GM23248 (cell line): ENCODE measurements at regions not wholly inside any gene's neighbourhood (a gene's known extent, or its start where the extent isn't known, plus 50 kb on each side); places are given as distances from the start of the nearest gene placed in this dataset.

Experiments used
- DNase-seq: peaks from one replicate; pipeline ENCODE4 v3.0.0-alpha.2; 2015
- H2AFZ ChIP-seq: fragments of 200-600 bp; sonication (generic); 2 replicates; pipeline ENCODE4 v1.6.1; 2016; ENCODE audit warnings: antibody characterized with exemption
- H3F3A ChIP-seq: fragments of 200-600 bp; sonication (generic); 2 replicates; pipeline ENCODE4 v1.6.1; 2016; ENCODE audit warnings: mild to moderate bottlenecking, antibody characterized with exemption, mixed run types; ENCODE audit not compliant: insufficient read depth
- H3K27ac ChIP-seq: fragments of 200-600 bp; sonication (generic); 2 replicates; pipeline ENCODE4 v1.5.1; 2016; ENCODE audit warnings: mild to moderate bottlenecking
- H3K27me3 ChIP-seq: fragments of 200-600 bp; sonication (generic); replicated peaks from 2 replicates; pipeline ENCODE4 v1.6.1; 2016; ENCODE audit warnings: mild to moderate bottlenecking; ENCODE audit not compliant: insufficient read depth
- H3K36me3 ChIP-seq: fragments of 200-600 bp; sonication (generic); 2 replicates; pipeline ENCODE4 v1.6.1; 2016; ENCODE audit warnings: low read depth, mild to moderate bottlenecking
- H3K4me1 ChIP-seq: fragments of 200-600 bp; sonication (generic); 2 replicates; pipeline ENCODE4 v1.6.1; 2016; ENCODE audit warnings: mild to moderate bottlenecking; ENCODE audit not compliant: insufficient read depth
- H3K4me2 ChIP-seq: fragments of 200-600 bp; sonication (generic); one replicate; pipeline ENCODE4 v1.6.1; 2016; ENCODE audit warnings: mild to moderate bottlenecking; ENCODE audit not compliant: unreplicated experiment
- H3K4me3 ChIP-seq: fragments of 200-600 bp; sonication (generic); 2 replicates; pipeline ENCODE4 v1.5.1; 2016; ENCODE audit warnings: mild to moderate bottlenecking
- H3K79me2 ChIP-seq: fragments of 200-600 bp; sonication (generic); 2 replicates; pipeline ENCODE4 v1.6.1; 2016; ENCODE audit warnings: mild to moderate bottlenecking; ENCODE audit not compliant: insufficient read depth
- H3K9ac ChIP-seq: fragments of 200-600 bp; sonication (generic); 2 replicates; pipeline ENCODE4 v1.6.1; 2016; ENCODE audit warnings: mild to moderate bottlenecking
- H3K9me2 ChIP-seq: fragments of 200-600 bp; sonication (generic); 2 replicates; pipeline ENCODE4 v1.6.1; 2016; ENCODE audit warnings: mixed run types, mild to moderate bottlenecking, moderate library complexity; ENCODE audit not compliant: insufficient read depth
- H3K9me3 ChIP-seq: fragments of 200-600 bp; sonication (generic); one replicate; pipeline ENCODE4 v1.6.1; 2017; ENCODE audit warnings: low read depth
- H4K20me1 ChIP-seq: fragments of 200-600 bp; sonication (generic); 2 replicates; pipeline ENCODE4 v1.6.0; 2016; ENCODE audit not compliant: insufficient read depth
- EZH2 ChIP-seq: fragments of 200-600 bp; sonication (generic); IDR thresholded peaks from 2 replicates; pipeline ENCODE4 v1.6.1; 2018; ENCODE audit warnings: antibody characterized with exemption, mild to moderate bottlenecking; ENCODE audit not compliant: insufficient read depth, poor library complexity, severe bottlenecking
- EZH2phosphoT487 ChIP-seq: fragments of 200-600 bp; sonication (generic); IDR thresholded peaks from 2 replicates; pipeline ENCODE4 v1.6.1; 2018; ENCODE audit warnings: antibody characterized with exemption, moderate library complexity, mild to moderate bottlenecking, low read depth; ENCODE audit not compliant: insufficient read depth
- WGBS, 2 experiments: methylation state at CpG; one replicate each; pipeline ENCODE4 v1.1.6; 2015 to 2017; ENCODE audit warnings: low lambda C conversion rate in 2 of 2, low coverage in 1 of 2; ENCODE audit errors: missing lambda C conversion rate in 2 of 2; 5-methylcytosine and 5-hydroxymethylcytosine counted together
- in situ Hi-C: fragments of 300-500 bp; cut with MboI; formaldehyde crosslinking; loops from 2 replicates; pipeline ENCODE4 v1.15.0; 2020

DNA sequence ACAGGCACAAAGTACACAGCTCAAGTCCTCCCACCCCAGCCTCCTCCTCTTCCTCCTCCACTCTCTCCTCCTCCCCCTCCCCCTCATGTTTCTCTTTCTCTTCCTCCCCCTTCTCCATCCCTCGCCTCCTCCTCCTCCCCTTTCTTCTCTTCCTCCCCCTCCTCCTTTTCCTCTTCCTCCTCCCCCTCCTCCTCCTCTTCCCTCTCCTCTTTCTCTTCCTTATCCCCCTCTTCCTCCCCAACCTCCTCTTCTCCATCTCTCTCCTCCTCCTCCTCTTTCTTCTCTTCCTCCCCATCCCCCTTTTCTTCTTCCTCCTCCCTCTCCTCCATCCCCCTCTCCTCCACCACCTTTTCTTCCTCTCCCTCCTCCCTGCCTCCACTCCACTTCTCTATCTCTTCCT is 276.3 kb upstream of the TSHZ3 start:
- H3F3A ChIP-seq: no peaks in the 10 kb centered on the region
- peaks cover 15% of the 10 kb centered on the region; the same call in 1 of the 2 replicates for H3K27me3 ChIP-seq
- H2AFZ ChIP-seq: no peak overlapping the region
- no peaks in the 10 kb centered on the region for H3K9me3 ChIP-seq
- DNase-seq: no peak
- no peaks in the 10 kb centered on the region for H3K36me3 ChIP-seq
- no peaks in the 10 kb centered on the region for H3K4me1 ChIP-seq
- H3K27ac ChIP-seq: no peak overlapping the region
- no peak overlapping the region for H3K4me3 ChIP-seq
- in situ Hi-C loops: no loop called here
- H3K9me2 ChIP-seq: no peaks in the 10 kb centered on the region
- 29 to 100% methylated on average over 1 of the region's 1 CpG for WGBS, 2 experiments
- TF ChIP-seq EZH2phosphoT487 (no peak), EZH2 (no peak)
- H3K4me2 ChIP-seq: no peak overlapping the region
- no peaks in the 10 kb centered on the region for H3K79me2 ChIP-seq
- H3K9ac ChIP-seq: no peak overlapping the region
- no peaks in the 10 kb centered on the region for H4K20me1 ChIP-seq

DNA sequence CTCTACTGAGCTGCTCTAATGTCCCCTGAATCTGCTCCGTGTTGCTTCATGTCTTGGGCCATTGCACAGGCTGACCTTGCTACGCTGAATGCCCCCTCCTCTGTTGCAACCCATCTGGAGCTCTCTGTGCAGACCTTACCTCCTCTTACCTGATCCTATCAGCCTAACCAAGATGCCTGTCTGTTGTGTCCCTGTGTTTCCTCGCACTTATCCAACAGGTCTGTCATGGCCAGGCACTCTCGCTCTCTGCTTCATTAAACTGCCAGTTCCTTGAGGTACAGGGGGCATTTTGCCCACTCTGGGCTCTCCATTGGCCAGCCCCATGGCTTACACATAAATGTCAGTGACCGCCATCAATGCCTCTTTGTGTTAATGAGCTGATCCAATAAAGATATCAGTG is 277.7 kb upstream of the TSHZ3 start:
- H3K27me3 ChIP-seq: peaks cover 15% of the 10 kb centered on the region; the same call in 1 of the 2 replicates
- H3K4me1 ChIP-seq: no peaks in the 10 kb centered on the region
- H3K36me3 ChIP-seq: no peaks in the 10 kb centered on the region
- H3F3A ChIP-seq: no peaks in the 10 kb centered on the region
- H3K4me2 ChIP-seq: no peak overlapping the region
- in situ Hi-C loops: no loop called here
- H3K9me3 ChIP-seq: no peaks in the 10 kb centered on the region
- TF ChIP-seq EZH2 (no peak), EZH2phosphoT487 (no peak)
- WGBS, 2 experiments: 39% methylated on average over 5 of the region's 5 CpGs
- H3K79me2 ChIP-seq: no peaks in the 10 kb centered on the region
- H3K9me2 ChIP-seq: no peaks in the 10 kb centered on the region
- no peaks in the 10 kb centered on the region for H4K20me1 ChIP-seq
- DNase-seq: no peak
- no peak overlapping the region for H3K9ac ChIP-seq
- no peak overlapping the region for H3K27ac ChIP-seq
- no peak overlapping the region for H3K4me3 ChIP-seq
- H2AFZ ChIP-seq: no peak overlapping the region

DNA sequence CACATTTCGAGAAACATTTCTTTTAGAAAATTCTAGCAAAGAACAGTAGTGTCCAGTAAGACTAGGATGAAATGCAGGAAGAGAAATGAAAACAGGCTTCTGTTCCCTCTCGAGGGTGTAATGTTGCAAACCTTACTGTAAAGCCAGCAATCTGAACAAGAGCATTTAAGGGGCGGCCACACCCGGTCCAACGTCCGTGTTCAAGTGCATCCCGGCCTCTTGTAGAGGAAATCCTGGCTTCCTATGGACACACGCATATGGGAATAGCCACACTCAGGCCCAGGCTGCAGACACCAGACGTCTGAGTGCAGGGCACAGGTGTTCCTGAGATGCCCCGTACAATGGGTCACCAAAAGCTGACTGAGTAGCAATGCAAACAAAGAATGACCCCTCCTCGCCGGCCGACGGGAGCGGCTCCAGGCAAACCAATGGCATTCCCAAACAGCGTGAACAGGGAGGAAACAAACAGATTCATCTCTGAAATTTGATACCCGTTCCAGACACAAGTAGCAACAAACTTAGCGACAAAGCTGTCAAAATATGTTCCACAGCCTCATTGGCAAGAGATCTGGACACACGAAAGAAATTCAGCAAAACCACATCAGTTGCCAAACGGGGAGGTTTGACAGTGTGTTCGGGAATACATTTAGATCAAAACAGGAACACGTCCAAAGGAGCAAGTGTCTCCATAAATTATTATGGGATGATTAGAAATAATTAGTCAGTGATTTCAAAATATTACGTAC is 278.6 kb upstream of the TSHZ3 start:
- no peaks in the 10 kb centered on the region for H3K4me1 ChIP-seq
- no peak overlapping the region for H3K4me2 ChIP-seq
- H3K4me3 ChIP-seq: no peak overlapping the region
- in situ Hi-C loops: no loop called here
- H3K36me3 ChIP-seq: no peaks in the 10 kb centered on the region
- no peak overlapping the region for H2AFZ ChIP-seq
- no peak overlapping the region for H3K27ac ChIP-seq
- H3K9ac ChIP-seq: no peak overlapping the region
- no peaks in the 10 kb centered on the region for H4K20me1 ChIP-seq
- peaks cover 15% of the 10 kb centered on the region; the same call in 1 of the 2 replicates for H3K27me3 ChIP-seq
- H3K9me2 ChIP-seq: no peaks in the 10 kb centered on the region
- TF ChIP-seq EZH2phosphoT487 (no peak), EZH2 (no peak)
- 5 to 6% methylated on average over 23 of the region's 23 CpGs for WGBS, 2 experiments
- H3F3A ChIP-seq: no peaks in the 10 kb centered on the region
- no peak for DNase-seq
- H3K79me2 ChIP-seq: no peaks in the 10 kb centered on the region
- no peaks in the 10 kb centered on the region for H3K9me3 ChIP-seq

DNA sequence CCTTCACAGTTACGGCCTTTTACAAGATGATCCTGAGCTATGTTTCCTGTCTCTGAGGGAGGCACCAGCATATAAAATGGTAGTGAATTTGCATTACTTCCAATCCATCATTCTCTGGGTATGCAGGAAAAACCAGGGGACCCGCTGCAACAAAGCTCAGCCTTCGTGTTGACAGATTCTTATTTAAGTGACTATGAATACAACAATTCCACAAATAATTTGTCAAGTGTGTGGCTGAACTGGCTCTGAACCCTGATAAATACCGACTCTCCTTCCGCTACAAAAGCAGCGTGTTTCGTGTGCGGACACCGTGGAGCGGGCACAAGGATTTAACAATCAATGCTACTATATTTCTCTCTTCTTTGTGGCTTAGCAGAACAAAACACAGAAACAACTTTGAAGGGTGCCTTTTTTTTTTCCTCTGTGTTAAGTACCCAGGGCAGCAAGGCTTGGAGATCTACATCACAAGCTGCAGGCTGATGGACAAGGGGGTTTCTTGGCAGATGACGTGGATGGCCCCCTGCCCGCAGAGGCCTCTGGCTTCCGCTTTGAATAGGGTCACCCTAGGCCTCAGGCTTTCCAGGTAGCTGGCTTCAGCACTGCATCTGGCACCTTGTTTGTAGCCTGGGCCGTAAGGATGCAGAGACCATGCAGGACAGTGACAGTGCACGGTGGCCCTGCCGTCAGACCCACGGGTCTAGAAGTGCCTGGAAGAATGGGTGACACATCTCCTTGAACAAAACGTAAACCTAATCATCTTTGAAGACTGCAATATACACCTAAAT is 280.5 kb upstream of the TSHZ3 start:
- Histone ChIP-seq H3K27me3 (peaks cover 20% of the 10 kb centered on the region; the same call in 1 of the 2 replicates), H3K9me3 (no peaks in the 10 kb centered on the region), H2AFZ (no peak overlapping the region), H3K9ac (no peak overlapping the region), H3K4me3 (no peak overlapping the region), H3K9me2 (no peaks in the 10 kb centered on the region), H3K27ac (no peak overlapping the region), H3K4me1 (no peaks in the 10 kb centered on the region), H3K79me2 (no peaks in the 10 kb centered on the region), H3K4me2 (no peak overlapping the region), H3K36me3 (no peaks in the 10 kb centered on the region), H4K20me1 (no peaks in the 10 kb centered on the region), H3F3A (no peaks in the 10 kb centered on the region)
- no peak for DNase-seq
- WGBS, 2 experiments: 68 to 70% methylated on average over 18 of the region's 18 CpGs
- in situ Hi-C loops: no loop called here
- no peak for TF ChIP-seq EZH2
- no peak for TF ChIP-seq EZH2phosphoT487
